Stimulated activated CD8-positive, alpha-beta memory T cell treated with anti-CD3 and anti-CD28 coated beads, Interleukin-2, amount 100 ng/mL, for 48 hours (primary cell): ENCODE measurements at regions not wholly inside any gene's neighbourhood (a gene's known extent, or its start where the extent isn't known, plus 50 kb on each side); places are given as distances from the start of the nearest gene placed in this dataset.
"Not testable (repeated sequence)": the region's sequence is repeated elsewhere in the genome, so short reads cannot be mapped to it uniquely, and the experiment has no call there.

ENCODE experiments used
- DNase-seq, 2 donors: peaks; one replicate each; pipeline ENCODE4 v3.0.0-alpha.2; 2020; ENCODE audit warnings: low read depth in 2 of 2

GRCh38 chr17:71764505-71764904 is 356.3 kb upstream of the SOX9 start:
- no peak for DNase-seq

DNA sequence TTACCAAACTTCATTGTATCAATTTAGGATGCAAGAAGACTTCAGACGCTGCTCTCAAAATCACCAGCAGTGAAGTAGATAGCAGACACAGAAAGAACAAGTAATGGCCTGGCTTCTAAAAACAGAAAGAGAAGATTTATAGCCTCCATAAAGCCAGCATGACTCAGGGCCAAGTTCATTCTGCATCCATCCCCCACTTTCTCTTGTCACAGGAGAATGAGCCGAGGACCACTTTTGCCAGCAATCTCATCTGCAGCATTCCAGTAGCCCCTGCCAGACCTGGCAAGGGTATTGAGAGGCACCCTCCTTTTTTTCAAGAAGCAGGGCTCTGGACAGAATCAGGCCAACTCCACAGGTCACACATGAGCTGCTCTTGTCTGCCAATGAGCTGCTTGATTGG is 355.4 kb upstream of the SOX9 start:
- no peak for DNase-seq

DNA sequence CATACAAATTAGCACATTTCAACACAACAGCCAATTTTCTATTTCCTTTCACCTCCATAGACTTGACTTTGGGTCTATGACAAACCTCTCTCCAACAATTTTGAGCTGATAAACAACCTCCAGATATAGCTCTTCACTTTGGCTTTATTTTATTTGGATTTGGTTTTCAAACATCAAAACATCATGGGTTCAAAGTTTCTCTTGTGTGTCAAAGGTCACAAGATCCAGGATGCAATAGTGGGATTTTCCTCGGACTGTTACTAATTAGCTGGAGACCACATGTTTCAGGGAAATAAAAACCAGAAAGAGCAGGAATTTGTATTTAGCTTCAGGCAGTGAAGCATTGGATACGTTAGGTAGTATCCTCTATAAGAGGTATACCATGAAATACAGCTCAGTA is 351.0 kb upstream of the SOX9 start:
- no peak for DNase-seq

- no peak for DNase-seq
Measured at GRCh38 chr17:71777048-71777640, 343.7 kb upstream of the SOX9 start.

- no peak for DNase-seq
Measured at GRCh38 chr17:71779482-71779881, 341.3 kb upstream of the SOX9 start.

- no peak for DNase-seq
Measured at GRCh38 chr17:71780596-71780995, 340.2 kb upstream of the SOX9 start.

- DNase-seq: not testable (repeated sequence)
Measured at GRCh38 chr17:71782021-71782420, 338.8 kb upstream of the SOX9 start.

- no peak for DNase-seq
Measured at GRCh38 chr17:71790791-71791190, 330.0 kb upstream of the SOX9 start.

DNA sequence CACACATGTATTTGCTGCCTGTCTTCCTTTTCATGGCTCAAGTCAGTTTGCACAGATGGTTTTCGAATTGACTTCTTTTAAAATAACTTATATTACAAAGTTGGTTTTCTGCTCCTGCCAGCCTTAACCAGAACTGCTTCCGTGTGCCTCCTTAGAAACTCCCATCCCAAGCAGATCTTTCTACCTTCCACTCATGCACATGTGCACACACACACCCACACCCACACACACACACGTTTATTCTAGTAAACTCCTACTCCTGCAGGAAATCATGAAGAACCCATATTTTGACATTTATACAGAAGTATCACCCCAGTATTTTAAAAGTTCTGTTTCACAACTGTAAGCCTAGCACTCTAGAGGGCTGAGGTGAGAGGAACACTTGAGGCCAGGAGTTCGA is 329.5 kb upstream of the SOX9 start:
- DNase-seq: no peak

GRCh38 chr17:71792966-71793365 is 327.9 kb upstream of the SOX9 start:
- DNase-seq: no peak

GRCh38 chr17:71793518-71793917 is 327.3 kb upstream of the SOX9 start:
- no peak for DNase-seq

DNA sequence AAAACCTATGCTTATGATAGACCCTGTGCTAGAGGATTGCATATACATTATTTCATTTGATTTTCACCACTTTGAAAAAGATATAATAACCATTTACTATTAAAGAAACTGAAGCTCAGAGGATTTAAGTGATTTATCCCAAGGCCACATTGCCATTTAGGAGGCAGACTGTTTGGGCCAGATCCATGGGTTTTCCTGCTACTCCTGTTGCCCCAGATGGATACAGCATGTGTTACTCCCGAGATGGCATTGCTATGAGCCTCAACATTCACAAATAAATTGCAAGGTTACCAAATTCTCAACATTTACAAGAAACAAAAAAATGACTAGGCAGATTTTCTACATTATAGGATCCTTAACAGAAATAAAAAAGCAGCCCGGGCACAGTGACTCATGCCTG is 322.1 kb upstream of the SOX9 start:
- no peak for DNase-seq

- DNase-seq: no peak
Measured at GRCh38 chr17:71799657-71800056, 321.2 kb upstream of the SOX9 start.

DNA sequence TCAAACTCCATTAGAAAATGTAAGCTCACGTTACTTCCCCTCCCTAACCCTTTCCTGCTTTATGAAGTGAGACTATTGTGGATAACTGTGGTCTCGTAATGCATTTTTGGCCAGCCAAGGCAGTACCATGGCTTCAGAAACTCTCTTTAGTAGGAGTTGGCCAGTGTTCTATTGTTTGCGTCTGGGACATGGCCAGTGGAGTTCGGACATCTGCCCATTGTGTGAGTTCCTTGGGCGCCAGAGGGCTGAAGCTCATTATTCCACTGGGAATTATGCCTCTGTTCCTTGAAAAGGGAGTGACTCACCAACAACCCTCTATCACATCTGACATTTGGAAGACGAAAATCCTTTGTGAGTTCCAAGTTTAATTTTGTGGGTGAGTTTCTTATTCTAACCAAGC is 319.5 kb upstream of the SOX9 start:
- DNase-seq: no peak

DNA sequence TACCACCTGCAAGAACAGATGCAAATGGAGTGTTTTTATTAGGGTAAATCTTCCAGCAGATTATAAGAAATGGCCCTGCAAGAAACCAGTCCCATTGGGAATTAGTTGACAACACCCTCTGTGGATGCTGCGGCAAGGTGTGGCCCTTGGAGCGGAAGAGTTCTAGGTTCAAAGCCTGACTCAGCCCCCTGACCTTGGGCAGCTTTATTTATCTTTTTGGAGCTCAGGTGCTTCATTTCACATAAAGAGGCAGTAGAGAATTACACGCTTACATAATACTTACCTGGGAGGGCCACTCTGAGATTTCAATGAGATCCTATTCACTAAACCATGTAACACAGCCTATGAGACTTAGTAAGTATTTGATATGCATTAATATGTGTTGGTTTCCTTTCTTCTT is 318.2 kb upstream of the SOX9 start:
- DNase-seq: no peak

GRCh38 chr17:71803656-71804284 is 317.1 kb upstream of the SOX9 start:
- no peak for DNase-seq

- DNase-seq: no peak
Measured at GRCh38 chr17:71809537-71809936, 311.3 kb upstream of the SOX9 start.

DNA sequence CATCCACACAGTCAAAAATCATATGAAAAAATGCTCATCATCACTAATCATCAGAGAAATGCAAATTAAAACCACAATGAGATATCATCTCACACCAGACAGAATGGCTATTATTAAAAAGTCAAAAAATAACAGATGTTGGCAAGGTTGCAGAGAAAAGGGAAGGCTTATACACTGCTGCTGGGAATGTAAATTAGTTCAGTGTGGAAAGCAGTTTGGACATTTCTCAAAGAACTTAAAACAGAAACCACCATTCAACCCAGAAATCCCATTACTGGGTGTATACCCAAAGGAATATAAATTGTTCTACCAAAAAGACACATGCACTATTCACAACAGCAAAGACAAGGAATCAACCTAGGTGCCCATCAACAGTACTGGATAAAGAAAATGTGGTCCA is 307.0 kb upstream of the SOX9 start:
- not testable (repeated sequence) for DNase-seq

GRCh38 chr17:71821511-71821910 is 299.3 kb upstream of the SOX9 start:
- no peak for DNase-seq

DNA sequence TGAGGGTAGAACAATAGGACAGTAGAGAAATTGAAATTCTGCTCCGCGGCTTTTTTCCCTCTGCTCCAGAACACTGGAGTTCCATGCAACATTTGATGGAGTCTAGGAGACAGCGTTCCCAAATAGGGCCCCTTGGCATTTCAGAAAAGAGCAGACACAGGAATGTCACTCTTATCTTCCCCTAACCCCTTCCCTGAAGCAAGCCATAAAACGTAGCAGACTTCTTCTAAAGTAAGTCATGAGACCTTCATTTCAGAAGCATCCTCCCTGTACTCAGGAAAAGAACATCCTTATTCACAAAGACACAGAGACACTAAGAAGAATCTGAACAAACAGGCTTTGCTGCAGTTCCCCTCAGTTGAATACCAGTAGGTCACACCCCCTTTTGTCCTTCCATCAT is 296.1 kb upstream of the SOX9 start:
- DNase-seq: no peak

GRCh38 chr17:71825687-71826086 is 295.1 kb upstream of the SOX9 start:
- no peak for DNase-seq

DNA sequence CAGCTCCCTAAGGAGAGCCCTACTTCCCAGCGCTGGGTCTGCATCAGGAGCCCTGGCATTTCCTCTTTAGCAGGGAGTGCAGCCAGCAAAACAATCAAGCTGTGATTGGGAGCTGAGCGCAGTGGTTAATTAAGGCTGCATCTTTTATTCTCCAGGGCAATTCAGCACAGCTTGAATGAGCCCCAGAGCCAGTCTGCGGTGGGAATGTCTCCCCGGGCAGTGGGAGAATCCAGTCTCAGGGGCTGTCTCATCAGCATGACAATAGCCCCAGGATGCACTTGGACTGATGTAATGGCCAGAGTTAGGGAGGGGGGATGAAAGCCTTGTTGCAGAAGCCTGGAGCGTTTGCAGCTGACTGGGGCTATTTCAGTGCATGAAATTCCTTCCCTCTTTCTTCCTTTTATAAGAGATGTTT is 292.6 kb upstream of the SOX9 start:
- DNase-seq: no peak

DNA sequence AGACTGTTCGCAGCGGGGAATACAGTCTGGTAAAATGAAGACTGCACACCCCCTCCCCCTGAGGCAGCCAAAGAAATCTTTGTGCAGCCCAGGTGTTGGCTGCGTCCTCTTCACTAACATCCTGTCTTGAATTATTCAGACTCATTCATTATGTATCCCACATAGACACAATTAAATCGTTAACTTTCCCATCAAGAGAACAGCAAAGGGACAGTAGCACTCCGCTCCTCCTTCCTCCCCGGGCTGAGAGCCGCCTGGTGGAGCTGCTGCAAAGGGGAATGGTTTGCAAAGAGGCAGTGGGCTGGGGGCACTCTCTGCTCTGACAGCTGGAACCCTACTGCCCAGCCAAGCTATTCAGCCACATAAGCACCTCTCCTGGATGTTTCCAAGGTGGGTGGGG is 290.0 kb upstream of the SOX9 start:
- DNase-seq: no peak

DNA sequence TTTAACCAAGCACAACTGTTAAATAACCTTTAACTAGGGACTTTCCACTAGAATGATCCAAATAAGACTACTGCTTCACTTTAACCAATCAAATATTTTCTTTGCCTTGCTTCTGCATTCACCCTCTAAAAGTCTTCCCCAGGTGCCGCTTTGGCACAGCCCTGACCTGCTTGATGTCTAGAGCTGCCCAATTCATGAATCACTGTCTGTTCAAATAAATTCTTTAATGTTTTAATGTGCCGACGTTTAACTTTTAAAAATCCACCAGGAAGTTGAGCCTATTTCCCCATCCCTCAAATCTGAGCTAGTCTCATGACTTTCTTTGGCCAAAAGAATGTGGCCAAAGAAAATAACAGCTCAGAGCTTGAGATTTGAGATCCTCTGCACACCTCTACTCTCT is 277.8 kb upstream of the SOX9 start:
- no peak for DNase-seq
